Testis (tissue), 2 donors: ENCODE measurements at regions not wholly inside any gene's neighbourhood (a gene's known extent, or its start where the extent isn't known, plus 50 kb on each side); places are given as distances from the start of the nearest gene placed in this dataset.

Experiments
- DNase-seq: peaks from one replicate; pipeline ENCODE4 v3.0.0-alpha.2; 2019
- H3K27ac ChIP-seq, 2 donors: fragments of 200-600 bp; sonication (generic); one replicate each; pipeline ENCODE4 v1.5.1; 2019
- H3K27me3 ChIP-seq: fragments of 200-600 bp; sonication (generic); one replicate; pipeline ENCODE4 v1.5.1; 2019
- H3K36me3 ChIP-seq: fragments of 200-600 bp; sonication (generic); one replicate; pipeline ENCODE4 v1.5.1; 2017; ENCODE audit warnings: low read depth; ENCODE audit errors: missing control alignments
- H3K4me1 ChIP-seq: fragments of 200-600 bp; sonication (generic); one replicate; pipeline ENCODE4 v1.5.1; 2019
- H3K4me3 ChIP-seq, 2 donors: fragments of 200-600 bp; sonication (generic); one replicate each; pipeline ENCODE4 v1.5.1; 2017 to 2019
- H3K9me3 ChIP-seq: fragments of 200-600 bp; sonication (generic); one replicate; pipeline ENCODE4 v1.5.1; 2017
- CTCF ChIP-seq, 3 experiments: fragments of 450-650 bp in 2 of 3; fragments of 200-600 bp in 1 of 3; sonication (generic) in 1 of 3; IDR thresholded peaks; one replicate each; pipeline ENCODE4 v1.5.1; 2016 to 2019; ENCODE audit warnings: antibody characterized with exemption in 3 of 3, mild to moderate bottlenecking in 2 of 3, moderate library complexity in 1 of 3
- POLR2A ChIP-seq: fragments of 450-650 bp; IDR thresholded peaks from one replicate; pipeline ENCODE4 v1.6.1; 2017; ENCODE audit warnings: antibody characterized with exemption, mild to moderate bottlenecking, moderate library complexity
- WGBS, 2 donors: methylation state at CpG; one replicate each; pipeline ENCODE4 v1.1.5; 2018; 5-methylcytosine and 5-hydroxymethylcytosine counted together
- intact Hi-C: fragments of 100-400 bp; cut with DNase I; formaldehyde crosslinking; loops from one replicate; pipeline ENCODE4 v1.15.1; 2023; ENCODE audit warnings: low total_unique reads

GRCh38 chr15:25170113-25170731 lies 215.4 kb downstream of the SNRPN start:
- no peaks in the 10 kb centered on the region for H3K27me3 ChIP-seq
- no peak overlapping the region for H3K27ac ChIP-seq
- TF ChIP-seq POLR2A (no peak), CTCF (IDR thresholded peaks at IDR 0.05) (no peak)
- 70 to 75% methylated on average over 6 to 19 of the region's 19 CpGs for WGBS, 2 donors
- H3K4me1 ChIP-seq = no peaks in the 10 kb centered on the region
- H3K9me3 ChIP-seq = no peaks in the 10 kb centered on the region
- no peaks in the 10 kb centered on the region for H3K36me3 ChIP-seq
- DNase-seq = no peak
- H3K4me3 ChIP-seq = no peak overlapping the region
- intact Hi-C loops = no loop called here

- no peak for DNase-seq
- H3K36me3 ChIP-seq = no peaks in the 10 kb centered on the region
- no peak overlapping the region for H3K4me3 ChIP-seq
- intact Hi-C loops = no loop called here
- no peak overlapping the region for H3K27ac ChIP-seq
- no peaks in the 10 kb centered on the region for H3K4me1 ChIP-seq
- TF ChIP-seq POLR2A (no peak), CTCF (IDR thresholded peaks at IDR 0.05) (no peak)
- no peaks in the 10 kb centered on the region for H3K27me3 ChIP-seq
- WGBS, 2 donors = 74 to 78% methylated on average over 6 of the region's 6 CpGs
- no peaks in the 10 kb centered on the region for H3K9me3 ChIP-seq
Measured at GRCh38 chr15:25170781-25171110, 216.0 kb downstream of the SNRPN start.

- H3K27ac ChIP-seq = no peak overlapping the region
- no peak for DNase-seq
- no peaks in the 10 kb centered on the region for H3K36me3 ChIP-seq
- H3K27me3 ChIP-seq = no peaks in the 10 kb centered on the region
- no peaks in the 10 kb centered on the region for H3K9me3 ChIP-seq
- intact Hi-C loops = no loop called here
- H3K4me1 ChIP-seq = no peaks in the 10 kb centered on the region
- H3K4me3 ChIP-seq = no peak overlapping the region
- TF ChIP-seq POLR2A (no peak), CTCF (IDR thresholded peaks at IDR 0.05) (no peak)
- WGBS, 2 donors = 90 to 93% methylated on average over 3 to 10 of the region's 10 CpGs
Measured at GRCh38 chr15:25171111-25171811, 216.5 kb downstream of the SNRPN start.

GRCh38 chr15:25171856-25172687 lies 217.3 kb downstream of the SNRPN start:
- no peak for DNase-seq
- WGBS, 2 donors = 82 to 91% methylated on average over 3 to 9 of the region's 9 CpGs

More at GRCh38 chr15:25171856-25172687, 217.3 kb downstream of the SNRPN start:
- no peaks in the 10 kb centered on the region for H3K9me3 ChIP-seq
- TF ChIP-seq POLR2A (no peak), CTCF (IDR thresholded peaks at IDR 0.05) (no peak)
- no peak overlapping the region for H3K4me3 ChIP-seq
- H3K27me3 ChIP-seq = no peaks in the 10 kb centered on the region
- intact Hi-C loops = no loop called here
- no peaks in the 10 kb centered on the region for H3K4me1 ChIP-seq
- H3K36me3 ChIP-seq = no peaks in the 10 kb centered on the region
- no peak overlapping the region for H3K27ac ChIP-seq
